ENCODE measurements at regions not wholly inside any gene's neighbourhood (a gene's known extent, or its start where the extent isn't known, plus 50 kb on each side); places are given as distances from the start of the nearest gene placed in this dataset.

GRCh38 chr6:134520181-134521115 is 202.5 kb upstream of the SGK1 start:
- DNase-seq: peak; percentile 36

- peak; percentile 39 for DNase-seq
These were observed 201.6 kb upstream of the SGK1 start for GRCh38 chr6:134519465-134519864.

- DNase-seq: no peak
These were observed 200.0 kb upstream of the SGK1 start for GRCh38 chr6:134517868-134518267.

- peak; percentile 83 for DNase-seq
These were observed 199.3 kb upstream of the SGK1 start for GRCh38 chr6:134517145-134517658.

- no peak for DNase-seq
These were observed 198.7 kb upstream of the SGK1 start for GRCh38 chr6:134516582-134516981.

- no peak for DNase-seq
These were observed 198.1 kb upstream of the SGK1 start for GRCh38 chr6:134515986-134516385.

- no peak for DNase-seq
These were observed 195.1 kb upstream of the SGK1 start for GRCh38 chr6:134512981-134513391.

GRCh38 chr6:134511984-134512683 is 194.2 kb upstream of the SGK1 start:
- no peak for DNase-seq

- DNase-seq: no peak
These were observed 193.0 kb upstream of the SGK1 start for GRCh38 chr6:134510920-134511319.

GRCh38 chr6:134510142-134510541 is 192.2 kb upstream of the SGK1 start:
- DNase-seq: no peak

- DNase-seq: no peak
These were observed 191.1 kb upstream of the SGK1 start for GRCh38 chr6:134508862-134509498.

GRCh38 chr6:134506162-134506561 is 188.2 kb upstream of the SGK1 start:
- DNase-seq: no peak

GRCh38 chr6:134503585-134504281 is 185.8 kb upstream of the SGK1 start:
- no peak for DNase-seq

GRCh38 chr6:134502614-134503549 is 185.0 kb upstream of the SGK1 start:
- no peak for DNase-seq

GRCh38 chr6:134495890-134496248 is 178.0 kb upstream of the SGK1 start:
- DNase-seq: no peak

GRCh38 chr6:134495203-134495889 is 177.4 kb upstream of the SGK1 start:
- DNase-seq: no peak

GRCh38 chr6:134493789-134494188 is 175.9 kb upstream of the SGK1 start:
- no peak for DNase-seq

GRCh38 chr6:134491477-134491876 is 173.6 kb upstream of the SGK1 start:
- no peak for DNase-seq

- DNase-seq: peak; percentile 51
These were observed 164.8 kb upstream of the SGK1 start for GRCh38 chr6:134482593-134483270.

GRCh38 chr6:134481966-134482365 is 164.1 kb upstream of the SGK1 start:
- no peak for DNase-seq

Measured in left hindlimb (tissue), 1 donor.